ENCODE measurements at regions not wholly inside any gene's neighbourhood (a gene's known extent, or its start where the extent isn't known, plus 50 kb on each side); places are given as distances from the start of the nearest gene placed in this dataset.

GRCh38 chr3:189498995-189499704, 132.0 kb upstream of the TP63 start (continued):
- no peak for TF ChIP-seq E2F4 (IDR thresholded peaks at IDR 0.05; ENCODE audit: low read depth, low read length)
- TF ChIP-seq MYC (IDR thresholded peaks at IDR 0.05; ENCODE audit: insufficient read depth, insufficient read length, insufficient replicate concordance, low read length, severe bottlenecking) = no peak

GRCh38 chr3:189500299-189500698, 130.9 kb upstream of the TP63 start:
- no peak overlapping the region for H3K27ac ChIP-seq (ENCODE audit: control insufficient read depth, insufficient read depth)
- no peak overlapping the region for H3K4me2 ChIP-seq (ENCODE audit: control insufficient read depth, insufficient read depth)
- no peaks in the 10 kb centered on the region for H3K27me3 ChIP-seq (replicated peaks in 1 of 2; ENCODE audit: control insufficient read depth in 2 of 2, insufficient read depth in 2 of 2, low read length in 1 of 2)
- no peak overlapping the region for H3K4me3 ChIP-seq
- SMC1A ChIA-PET (ENCODE audit: uncharacterized antibody, unreplicated experiment) = no interaction called here
- TF ChIP-seq IRF5 (IDR thresholded peaks at IDR 0.05; ENCODE audit: borderline replicate concordance) = no peak
- TF ChIP-seq STAT1 (conservative IDR thresholded peaks at IDR 0.05) = no peak
- no peak for TF ChIP-seq CREM (IDR thresholded peaks at IDR 0.05; ENCODE audit: low read depth)
- no peak for TF ChIP-seq HSF1 (IDR thresholded peaks at IDR 0.05; ENCODE audit: low read depth, low read length)
- no peak for TF ChIP-seq HDAC6 (IDR thresholded peaks at IDR 0.05; ENCODE audit: unreplicated experiment)
- no peak for TF ChIP-seq MXI1 (IDR thresholded peaks at IDR 0.05; ENCODE audit: low read depth, low read length)
- no peak for TF ChIP-seq POLR2A (IDR thresholded peaks at IDR 0.05; ENCODE audit: low read depth, low read length)
- no peak for TF ChIP-seq SRF (IDR thresholded peaks at IDR 0.05; ENCODE audit: low read depth in 2 of 2, low read length in 2 of 2)
- TF ChIP-seq POU2F2 (IDR thresholded peaks at IDR 0.05; ENCODE audit: borderline replicate concordance, low read depth, low read length) = no peak
- H3K4me1 ChIP-seq (ENCODE audit: control insufficient read depth, insufficient read depth, low read length) = peaks cover 10% of the 10 kb centered on the region; the same call in 1 of the 2 replicates
- no peaks in the 10 kb centered on the region; the same call in 1 of the 3 replicates for H3K9me3 ChIP-seq (replicated peaks; ENCODE audit: control insufficient read depth, insufficient read depth, low read length)
- RAD21 ChIA-PET (ENCODE audit: unreplicated experiment) = no interaction called here
- POLR2A ChIA-PET = no interaction called here
- no TSS peak for BruUV-seq (replicated peaks)
- no peak for DNase-seq (ENCODE audit: low read depth, low spot score)
- H2AFZ ChIP-seq (ENCODE audit: control insufficient read depth, low read depth, low read length) = no peak overlapping the region
- no peaks in the 10 kb centered on the region for H4K20me1 ChIP-seq (ENCODE audit: control insufficient read depth, insufficient read depth)
- FAIRE-seq = no peak
- no peaks in the 10 kb centered on the region for H3K79me2 ChIP-seq (ENCODE audit: control insufficient read depth, insufficient read depth, low read length)
- no peaks in the 10 kb centered on the region for H3K36me3 ChIP-seq (ENCODE audit: control insufficient read depth in 2 of 2, insufficient read depth in 2 of 2, low read length in 1 of 2)
- ATAC-seq = no peak
- in situ Hi-C loops (cut with MboI) (no loop called here), intact Hi-C loops (cut with micrococcal nuclease; ENCODE audit: unreplicated experiment) (no loop called here)
- no peak overlapping the region for H3K9ac ChIP-seq (ENCODE audit: control insufficient read depth, insufficient read depth, low read length)
- 77% methylated on average over 4 of the region's 4 CpGs for WGBS (ENCODE audit: insufficient coverage, insufficient replicate concordance, low lambda C conversion rate, missing lambda C conversion rate)
- CTCF ChIA-PET = interaction anchor here (0.6 kb wide), 1 partner anchor 208 kb away, joined by 3 read pairs; no protein-coding TSS in a partner anchor

Data from GM12878 (cell line).